SK-N-SH treated with all-trans-retinoic acid at 6 μM for 48 hours (cell line): ENCODE measurements at regions not wholly inside any gene's neighbourhood (a gene's known extent, or its start where the extent isn't known, plus 50 kb on each side); places are given as distances from the start of the nearest gene placed in this dataset.

Experiments
- ATAC-seq: fragments of 200-7000 bp; cut with Tn5 transposase; 3 replicates; pipeline ENCODE4 v1.9.1; 2020; ENCODE audit warnings: mild to moderate bottlenecking, moderate library complexity
- ARNTL ChIP-seq: fragments of 450-650 bp; formaldehyde crosslinking; IDR thresholded peaks from 2 replicates; pipeline ENCODE4 v1.5.0; 2020; ENCODE audit warnings: low read depth, mild to moderate bottlenecking, moderate library complexity, borderline replicate concordance
- BACH2 ChIP-seq: fragments of 250-450 bp; sonication (Bioruptor Pico); IDR thresholded peaks from 2 replicates; pipeline ENCODE4 v1.9.0; 2021; ENCODE audit warnings: mild to moderate bottlenecking, borderline replicate concordance
- CSDC2 ChIP-seq: fragments of 250-450 bp; sonication (Bioruptor Pico); IDR thresholded peaks from 2 replicates; pipeline ENCODE4 v1.5.0; 2020; ENCODE audit warnings: mild to moderate bottlenecking, moderate library complexity
- ESRRG ChIP-seq: fragments of 250-450 bp; sonication (Bioruptor Pico); IDR thresholded peaks from 2 replicates; pipeline ENCODE4 v1.6.1; 2021; ENCODE audit warnings: mild to moderate bottlenecking
- GLIS3 ChIP-seq: fragments of 250-450 bp; sonication (Bioruptor Pico); IDR thresholded peaks from 2 replicates; pipeline ENCODE4 v1.5.0; 2020; ENCODE audit warnings: mild to moderate bottlenecking, moderate library complexity
- ISL1 ChIP-seq: fragments of 250-450 bp; sonication (Bioruptor Pico); IDR thresholded peaks from 2 replicates; pipeline ENCODE4 v2.1.2; 2022; ENCODE audit warnings: mild to moderate bottlenecking, moderate library complexity
- OSR1 ChIP-seq: fragments of 250-450 bp; sonication (Bioruptor Pico); IDR thresholded peaks from 2 replicates; pipeline ENCODE4 v1.8.0; 2022; ENCODE audit warnings: moderate library complexity, mild to moderate bottlenecking, inconsistent platforms
- PPARA ChIP-seq: fragments of 250-450 bp; sonication (Bioruptor Pico); IDR thresholded peaks from 2 replicates; pipeline ENCODE4 v1.5.0; 2020; ENCODE audit warnings: mild to moderate bottlenecking, borderline replicate concordance
- RARB ChIP-seq: fragments of 250-450 bp; sonication (Bioruptor Pico); IDR thresholded peaks from 2 replicates; pipeline ENCODE4 v1.8.0; 2021; ENCODE audit warnings: mild to moderate bottlenecking, moderate library complexity
- SNAI2 ChIP-seq: fragments of 250-450 bp; sonication (Bioruptor Pico); IDR thresholded peaks from 2 replicates; pipeline ENCODE4 v1.5.0; 2020; ENCODE audit warnings: mild to moderate bottlenecking, moderate library complexity
- TCF4 ChIP-seq: fragments of 250-450 bp; sonication (Bioruptor Pico); IDR thresholded peaks from 2 replicates; pipeline ENCODE4 v1.8.0; 2021; ENCODE audit warnings: mild to moderate bottlenecking, moderate library complexity, borderline replicate concordance
- TOX ChIP-seq: fragments of 250-450 bp; sonication (Bioruptor Pico); IDR thresholded peaks from 2 replicates; pipeline ENCODE4 v1.8.0; 2021; ENCODE audit warnings: mild to moderate bottlenecking, moderate library complexity, borderline replicate concordance
- ZC3H10 ChIP-seq: fragments of 250-450 bp; sonication (Bioruptor Pico); IDR thresholded peaks from 2 replicates; pipeline ENCODE4 v1.5.1; 2021; ENCODE audit warnings: mild to moderate bottlenecking, moderate library complexity
- ZFP3 ChIP-seq: fragments of 250-450 bp; sonication (Bioruptor Pico); IDR thresholded peaks from 2 replicates; pipeline ENCODE4 v1.5.0; 2020; ENCODE audit warnings: mild to moderate bottlenecking, moderate library complexity
- ZFP30 ChIP-seq: fragments of 450-650 bp; formaldehyde crosslinking; IDR thresholded peaks from 2 replicates; pipeline ENCODE4 v1.5.0; 2022; ENCODE audit warnings: mild to moderate bottlenecking, moderate library complexity
- ZNF565 ChIP-seq: fragments of 450-650 bp; formaldehyde crosslinking; conservative IDR thresholded peaks from 2 replicates; pipeline ENCODE4 v1.5.0; 2020; ENCODE audit warnings: low read depth, mild to moderate bottlenecking, moderate library complexity
- ZNF70 ChIP-seq: fragments of 450-650 bp; formaldehyde crosslinking; IDR thresholded peaks from 2 replicates; pipeline ENCODE4 v1.5.0; 2020; ENCODE audit warnings: mild to moderate bottlenecking, moderate library complexity
- ZNF8 ChIP-seq: fragments of 450-650 bp; formaldehyde crosslinking; IDR thresholded peaks from 2 replicates; pipeline ENCODE4 v1.5.0; 2020; ENCODE audit warnings: mild to moderate bottlenecking, moderate library complexity
- TF ChIP-seq, protein P1 (sequence below): fragments of 250-450 bp; sonication (Bioruptor Pico); IDR thresholded peaks from 2 replicates; pipeline ENCODE4 v1.8.0; 2020; ENCODE audit warnings: mild to moderate bottlenecking, moderate library complexity, borderline replicate concordance
- TF ChIP-seq, protein P2 (sequence below): fragments of 250-450 bp; sonication (Bioruptor Pico); IDR thresholded peaks from 2 replicates; pipeline ENCODE4 v1.5.1; 2020; ENCODE audit warnings: low read depth, mild to moderate bottlenecking, moderate library complexity
- TF ChIP-seq, protein P3 (sequence below): fragments of 250-450 bp; sonication (Bioruptor Pico); IDR thresholded peaks from 2 replicates; pipeline ENCODE4 v1.8.0; 2021; ENCODE audit warnings: low read depth, mild to moderate bottlenecking, moderate library complexity, borderline replicate concordance
- TF ChIP-seq, protein P4 (sequence below): fragments of 250-450 bp; sonication (Bioruptor Pico); IDR thresholded peaks from 2 replicates; pipeline ENCODE4 v1.5.0; 2020; ENCODE audit warnings: mild to moderate bottlenecking, moderate library complexity
- TF ChIP-seq, protein P5 (sequence below): fragments of 250-450 bp; sonication (Bioruptor Pico); IDR thresholded peaks from 2 replicates; pipeline ENCODE4 v1.5.1; 2021; ENCODE audit warnings: mild to moderate bottlenecking, moderate library complexity

DNA sequence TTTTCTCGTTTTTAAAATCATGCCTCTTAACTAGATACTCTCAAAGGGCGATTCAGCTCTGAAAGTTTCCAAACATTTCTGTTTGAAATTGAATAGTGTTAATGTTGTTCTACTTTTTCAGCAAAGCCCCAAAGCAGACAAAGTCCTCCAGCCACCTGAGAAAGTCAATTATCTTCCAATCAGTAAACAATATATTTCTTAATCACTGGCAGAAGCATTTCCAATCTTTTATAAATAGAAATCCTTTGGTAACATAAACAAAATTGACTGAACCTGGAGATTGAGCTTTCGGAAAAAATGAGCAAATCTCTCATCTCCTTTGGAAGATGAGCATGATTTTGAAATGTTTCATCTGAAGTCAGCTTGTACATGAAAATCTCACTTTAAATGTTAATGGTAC is 84.4 kb upstream of the FIBIN start:
- TF ChIP-seq, protein P1, sequence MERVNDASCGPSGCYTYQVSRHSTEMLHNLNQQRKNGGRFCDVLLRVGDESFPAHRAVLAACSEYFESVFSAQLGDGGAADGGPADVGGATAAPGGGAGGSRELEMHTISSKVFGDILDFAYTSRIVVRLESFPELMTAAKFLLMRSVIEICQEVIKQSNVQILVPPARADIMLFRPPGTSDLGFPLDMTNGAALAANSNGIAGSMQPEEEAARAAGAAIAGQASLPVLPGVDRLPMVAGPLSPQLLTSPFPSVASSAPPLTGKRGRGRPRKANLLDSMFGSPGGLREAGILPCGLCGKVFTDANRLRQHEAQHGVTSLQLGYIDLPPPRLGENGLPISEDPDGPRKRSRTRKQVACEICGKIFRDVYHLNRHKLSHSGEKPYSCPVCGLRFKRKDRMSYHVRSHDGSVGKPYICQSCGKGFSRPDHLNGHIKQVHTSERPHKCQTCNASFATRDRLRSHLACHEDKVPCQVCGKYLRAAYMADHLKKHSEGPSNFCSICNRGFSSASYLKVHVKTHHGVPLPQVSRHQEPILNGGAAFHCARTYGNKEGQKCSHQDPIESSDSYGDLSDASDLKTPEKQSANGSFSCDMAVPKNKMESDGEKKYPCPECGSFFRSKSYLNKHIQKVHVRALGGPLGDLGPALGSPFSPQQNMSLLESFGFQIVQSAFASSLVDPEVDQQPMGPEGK (CRISPR knock-in tag), result no peak
- no peak for TF ChIP-seq SNAI2 (CRISPR knock-in tag)
- no peak for TF ChIP-seq OSR1 (CRISPR knock-in tag)
- no peak for TF ChIP-seq ESRRG (CRISPR knock-in tag)
- no peak for TF ChIP-seq ZNF565
- TF ChIP-seq, protein P2, sequence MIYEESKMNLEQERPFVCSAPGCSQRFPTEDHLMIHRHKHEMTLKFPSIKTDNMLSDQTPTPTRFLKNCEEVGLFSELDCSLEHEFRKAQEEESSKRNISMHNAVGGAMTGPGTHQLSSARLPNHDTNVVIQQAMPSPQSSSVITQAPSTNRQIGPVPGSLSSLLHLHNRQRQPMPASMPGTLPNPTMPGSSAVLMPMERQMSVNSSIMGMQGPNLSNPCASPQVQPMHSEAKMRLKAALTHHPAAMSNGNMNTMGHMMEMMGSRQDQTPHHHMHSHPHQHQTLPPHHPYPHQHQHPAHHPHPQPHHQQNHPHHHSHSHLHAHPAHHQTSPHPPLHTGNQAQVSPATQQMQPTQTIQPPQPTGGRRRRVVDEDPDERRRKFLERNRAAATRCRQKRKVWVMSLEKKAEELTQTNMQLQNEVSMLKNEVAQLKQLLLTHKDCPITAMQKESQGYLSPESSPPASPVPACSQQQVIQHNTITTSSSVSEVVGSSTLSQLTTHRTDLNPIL (CRISPR knock-in tag), result no peak
- no peak for TF ChIP-seq CSDC2 (CRISPR knock-in tag)
- TF ChIP-seq RARB (CRISPR knock-in tag), result no peak
- no peak for TF ChIP-seq TCF4 (CRISPR knock-in tag)
- no peak for TF ChIP-seq ZNF70 (CRISPR knock-in tag)
- no peak for TF ChIP-seq BACH2
- TF ChIP-seq ZC3H10 (CRISPR knock-in tag), result no peak
- TF ChIP-seq, protein P3, sequence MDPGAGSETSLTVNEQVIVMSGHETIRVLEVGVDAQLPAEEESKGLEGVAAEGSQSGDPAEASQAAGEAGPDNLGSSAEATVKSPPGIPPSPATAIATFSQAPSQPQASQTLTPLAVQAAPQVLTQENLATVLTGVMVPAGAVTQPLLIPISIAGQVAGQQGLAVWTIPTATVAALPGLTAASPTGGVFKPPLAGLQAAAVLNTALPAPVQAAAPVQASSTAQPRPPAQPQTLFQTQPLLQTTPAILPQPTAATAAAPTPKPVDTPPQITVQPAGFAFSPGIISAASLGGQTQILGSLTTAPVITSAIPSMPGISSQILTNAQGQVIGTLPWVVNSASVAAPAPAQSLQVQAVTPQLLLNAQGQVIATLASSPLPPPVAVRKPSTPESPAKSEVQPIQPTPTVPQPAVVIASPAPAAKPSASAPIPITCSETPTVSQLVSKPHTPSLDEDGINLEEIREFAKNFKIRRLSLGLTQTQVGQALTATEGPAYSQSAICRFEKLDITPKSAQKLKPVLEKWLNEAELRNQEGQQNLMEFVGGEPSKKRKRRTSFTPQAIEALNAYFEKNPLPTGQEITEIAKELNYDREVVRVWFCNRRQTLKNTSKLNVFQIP, result no peak
- no peak for TF ChIP-seq TOX
- TF ChIP-seq ISL1 (CRISPR knock-in tag), result no peak
- TF ChIP-seq ARNTL (CRISPR knock-in tag), result no peak
- no peak for TF ChIP-seq GLIS3 (CRISPR knock-in tag)
- no peak for TF ChIP-seq ZNF8
- TF ChIP-seq, protein P4, sequence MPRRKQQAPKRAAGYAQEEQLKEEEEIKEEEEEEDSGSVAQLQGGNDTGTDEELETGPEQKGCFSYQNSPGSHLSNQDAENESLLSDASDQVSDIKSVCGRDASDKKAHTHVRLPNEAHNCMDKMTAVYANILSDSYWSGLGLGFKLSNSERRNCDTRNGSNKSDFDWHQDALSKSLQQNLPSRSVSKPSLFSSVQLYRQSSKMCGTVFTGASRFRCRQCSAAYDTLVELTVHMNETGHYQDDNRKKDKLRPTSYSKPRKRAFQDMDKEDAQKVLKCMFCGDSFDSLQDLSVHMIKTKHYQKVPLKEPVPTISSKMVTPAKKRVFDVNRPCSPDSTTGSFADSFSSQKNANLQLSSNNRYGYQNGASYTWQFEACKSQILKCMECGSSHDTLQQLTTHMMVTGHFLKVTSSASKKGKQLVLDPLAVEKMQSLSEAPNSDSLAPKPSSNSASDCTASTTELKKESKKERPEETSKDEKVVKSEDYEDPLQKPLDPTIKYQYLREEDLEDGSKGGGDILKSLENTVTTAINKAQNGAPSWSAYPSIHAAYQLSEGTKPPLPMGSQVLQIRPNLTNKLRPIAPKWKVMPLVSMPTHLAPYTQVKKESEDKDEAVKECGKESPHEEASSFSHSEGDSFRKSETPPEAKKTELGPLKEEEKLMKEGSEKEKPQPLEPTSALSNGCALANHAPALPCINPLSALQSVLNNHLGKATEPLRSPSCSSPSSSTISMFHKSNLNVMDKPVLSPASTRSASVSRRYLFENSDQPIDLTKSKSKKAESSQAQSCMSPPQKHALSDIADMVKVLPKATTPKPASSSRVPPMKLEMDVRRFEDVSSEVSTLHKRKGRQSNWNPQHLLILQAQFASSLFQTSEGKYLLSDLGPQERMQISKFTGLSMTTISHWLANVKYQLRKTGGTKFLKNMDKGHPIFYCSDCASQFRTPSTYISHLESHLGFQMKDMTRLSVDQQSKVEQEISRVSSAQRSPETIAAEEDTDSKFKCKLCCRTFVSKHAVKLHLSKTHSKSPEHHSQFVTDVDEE (CRISPR knock-in tag), result no peak
- TF ChIP-seq ZFP3 (CRISPR knock-in tag), result no peak
- TF ChIP-seq, all 23 proteins: peak for 0
- ATAC-seq, result no peak

DNA sequence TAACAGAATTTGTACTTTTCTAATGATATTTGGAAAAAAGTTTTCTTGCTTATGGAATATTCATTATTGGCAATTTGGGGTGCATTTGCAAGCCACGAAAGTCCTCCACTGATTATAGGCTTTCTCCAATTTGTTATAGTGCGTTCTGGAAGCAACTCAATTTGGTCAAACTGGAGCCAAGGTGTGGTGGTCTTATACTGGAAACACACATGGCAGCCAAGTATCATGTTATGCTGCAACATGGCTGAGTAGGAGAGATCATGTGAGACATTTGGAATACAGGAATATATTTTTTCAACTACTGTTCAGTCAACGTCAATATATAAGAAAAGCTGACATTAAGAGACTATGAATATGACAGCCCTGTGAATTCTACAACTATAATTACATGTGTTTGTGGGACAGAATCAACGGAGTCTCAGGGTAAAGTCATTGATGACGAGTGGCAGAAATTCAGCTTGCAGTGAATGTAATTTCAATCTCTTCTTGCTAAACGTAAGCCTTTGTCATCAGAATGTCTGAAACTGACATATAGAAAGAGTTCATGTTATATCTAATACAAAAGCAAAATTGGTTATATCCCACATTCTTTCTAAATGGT is 83.8 kb upstream of the FIBIN start:
- no peak for ATAC-seq
- no peak for TF ChIP-seq ZNF70 (CRISPR knock-in tag)
- TF ChIP-seq TCF4 (CRISPR knock-in tag), result no peak
- no peak for TF ChIP-seq GLIS3 (CRISPR knock-in tag)
- TF ChIP-seq PPARA (CRISPR knock-in tag), result no peak
- TF ChIP-seq TOX, result no peak
- TF ChIP-seq ZNF565, result no peak
- TF ChIP-seq SNAI2 (CRISPR knock-in tag), result no peak
- no peak for TF ChIP-seq ESRRG (CRISPR knock-in tag)
- TF ChIP-seq, protein P5, sequence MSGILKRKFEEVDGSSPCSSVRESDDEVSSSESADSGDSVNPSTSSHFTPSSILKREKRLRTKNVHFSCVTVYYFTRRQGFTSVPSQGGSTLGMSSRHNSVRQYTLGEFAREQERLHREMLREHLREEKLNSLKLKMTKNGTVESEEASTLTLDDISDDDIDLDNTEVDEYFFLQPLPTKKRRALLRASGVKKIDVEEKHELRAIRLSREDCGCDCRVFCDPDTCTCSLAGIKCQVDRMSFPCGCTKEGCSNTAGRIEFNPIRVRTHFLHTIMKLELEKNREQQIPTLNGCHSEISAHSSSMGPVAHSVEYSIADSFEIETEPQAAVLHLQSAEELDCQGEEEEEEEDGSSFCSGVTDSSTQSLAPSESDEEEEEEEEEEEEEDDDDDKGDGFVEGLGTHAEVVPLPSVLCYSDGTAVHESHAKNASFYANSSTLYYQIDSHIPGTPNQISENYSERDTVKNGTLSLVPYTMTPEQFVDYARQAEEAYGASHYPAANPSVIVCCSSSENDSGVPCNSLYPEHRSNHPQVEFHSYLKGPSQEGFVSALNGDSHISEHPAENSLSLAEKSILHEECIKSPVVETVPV (CRISPR knock-in tag), result no peak
- TF ChIP-seq BACH2, result no peak
- no peak for TF ChIP-seq ZFP30 (CRISPR knock-in tag)
- TF ChIP-seq, protein P1 (CRISPR knock-in tag), result no peak
- TF ChIP-seq, protein P4 (CRISPR knock-in tag), result no peak
- no peak for TF ChIP-seq ISL1 (CRISPR knock-in tag)
- TF ChIP-seq ARNTL (CRISPR knock-in tag), result no peak
- TF ChIP-seq RARB (CRISPR knock-in tag), result no peak
- TF ChIP-seq, all 23 proteins: peak for 0
